ENCODE measurements at regions not wholly inside any gene's neighbourhood (a gene's known extent, or its start where the extent isn't known, plus 50 kb on each side); places are given as distances from the start of the nearest gene placed in this dataset.

DNA sequence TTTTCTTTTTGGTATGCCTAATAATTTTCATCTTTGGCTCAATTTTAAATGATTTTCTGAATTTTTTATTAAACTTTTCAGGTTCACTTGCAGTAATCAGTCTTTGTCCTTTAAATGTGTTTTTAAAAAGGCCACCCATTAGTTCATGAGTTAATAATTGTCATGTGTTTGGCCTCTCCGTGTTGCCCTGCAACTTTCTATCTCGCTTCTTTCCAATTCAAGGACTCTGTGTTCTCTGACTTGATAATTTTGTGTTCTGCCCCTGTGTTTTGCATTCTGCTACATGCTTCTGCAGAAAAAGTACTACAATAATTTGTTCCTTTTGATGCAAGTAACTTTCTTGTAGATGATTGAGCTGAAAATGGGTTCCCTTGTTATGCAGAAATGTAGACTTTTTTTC, 921.4 kb upstream of the LRATD1 start:
- dilution Hi-C loops (cut with MboI; ENCODE audit: extremely low pct_ligation_motif_present, low sequenced_read_pairs) = no loop called here
- TF ChIP-seq, protein P1, sequence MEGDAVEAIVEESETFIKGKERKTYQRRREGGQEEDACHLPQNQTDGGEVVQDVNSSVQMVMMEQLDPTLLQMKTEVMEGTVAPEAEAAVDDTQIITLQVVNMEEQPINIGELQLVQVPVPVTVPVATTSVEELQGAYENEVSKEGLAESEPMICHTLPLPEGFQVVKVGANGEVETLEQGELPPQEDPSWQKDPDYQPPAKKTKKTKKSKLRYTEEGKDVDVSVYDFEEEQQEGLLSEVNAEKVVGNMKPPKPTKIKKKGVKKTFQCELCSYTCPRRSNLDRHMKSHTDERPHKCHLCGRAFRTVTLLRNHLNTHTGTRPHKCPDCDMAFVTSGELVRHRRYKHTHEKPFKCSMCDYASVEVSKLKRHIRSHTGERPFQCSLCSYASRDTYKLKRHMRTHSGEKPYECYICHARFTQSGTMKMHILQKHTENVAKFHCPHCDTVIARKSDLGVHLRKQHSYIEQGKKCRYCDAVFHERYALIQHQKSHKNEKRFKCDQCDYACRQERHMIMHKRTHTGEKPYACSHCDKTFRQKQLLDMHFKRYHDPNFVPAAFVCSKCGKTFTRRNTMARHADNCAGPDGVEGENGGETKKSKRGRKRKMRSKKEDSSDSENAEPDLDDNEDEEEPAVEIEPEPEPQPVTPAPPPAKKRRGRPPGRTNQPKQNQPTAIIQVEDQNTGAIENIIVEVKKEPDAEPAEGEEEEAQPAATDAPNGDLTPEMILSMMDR (optimal IDR thresholded peaks at IDR 0.05 in 1 of 3, IDR thresholded peaks at IDR 0.05 in 1 of 3, conservative IDR thresholded peaks at IDR 0.05 in 1 of 3; ENCODE audit: extremely low read depth in 1 of 3, insufficient read depth in 2 of 3, low read length in 3 of 3) = no peak
- no peak for TF ChIP-seq EZH2 (IDR thresholded peaks at IDR 0.05; ENCODE audit: low read length)

GRCh38 chr2:13714466-13714865, 918.1 kb upstream of the LRATD1 start:
- no peaks in the 10 kb centered on the region for H3K36me3 ChIP-seq (ENCODE audit: control insufficient read depth in 2 of 2, extremely low read depth in 1 of 2, insufficient read depth in 2 of 2, low read length in 2 of 2)
- DNase-seq (ENCODE audit: low read depth, low spot score) (no peak), FAIRE-seq (no peak)
- H3K4me3 ChIP-seq (ENCODE audit: control insufficient read depth in 2 of 3, extremely low read depth in 1 of 3, insufficient read depth in 2 of 3, low read depth in 1 of 3, low read length in 3 of 3) = no peak overlapping the region
- peaks cover 3% of the 10 kb centered on the region for H3K4me1 ChIP-seq (ENCODE audit: control insufficient read depth, extremely low read depth, insufficient read depth, low read length)
- H3K9me1 ChIP-seq (ENCODE audit: control insufficient read depth, extremely low read depth, insufficient read depth, low read length) = no peaks in the 10 kb centered on the region
- TF ChIP-seq EZH2 (IDR thresholded peaks at IDR 0.05; ENCODE audit: low read length) = no peak
- dilution Hi-C loops (cut with MboI; ENCODE audit: extremely low pct_ligation_motif_present, low sequenced_read_pairs) = no loop called here
- no peak overlapping the region for H3K9ac ChIP-seq (ENCODE audit: control insufficient read depth, extremely low read depth, insufficient read depth, low read length)
- H2AFZ ChIP-seq (ENCODE audit: control insufficient read depth, low read length) = no peak overlapping the region
- H3K27ac ChIP-seq (ENCODE audit: control insufficient read depth, insufficient read depth, low read length) = no peak overlapping the region
- no peaks in the 10 kb centered on the region for H3K27me3 ChIP-seq (ENCODE audit: control insufficient read depth, extremely low read depth, insufficient read depth, low read length)
- no peaks in the 10 kb centered on the region for H4K20me1 ChIP-seq (ENCODE audit: control insufficient read depth, extremely low read depth, insufficient read depth, low read length)
- H3K4me2 ChIP-seq (ENCODE audit: control insufficient read depth, extremely low read depth, insufficient read depth, low read depth, low read length) = no peak overlapping the region
- H3K9me3 ChIP-seq (ENCODE audit: control insufficient read depth, low read depth, low read length) = no peaks in the 10 kb centered on the region
- no peaks in the 10 kb centered on the region for H3K79me2 ChIP-seq (ENCODE audit: control insufficient read depth, insufficient read depth, low read length)

More for the DNA sequence above, 921.4 kb upstream of the LRATD1 start:
- Histone ChIP-seq H3K9me3 (ENCODE audit: control insufficient read depth, low read depth, low read length) (no peaks in the 10 kb centered on the region), H3K4me3 (ENCODE audit: control insufficient read depth in 2 of 3, extremely low read depth in 1 of 3, insufficient read depth in 2 of 3, low read depth in 1 of 3, low read length in 3 of 3) (no peak overlapping the region), H3K4me1 (ENCODE audit: control insufficient read depth, extremely low read depth, insufficient read depth, low read length) (peaks cover 3% of the 10 kb centered on the region), H3K27ac (ENCODE audit: control insufficient read depth, insufficient read depth, low read length) (no peak overlapping the region), H4K20me1 (ENCODE audit: control insufficient read depth, extremely low read depth, insufficient read depth, low read length) (no peaks in the 10 kb centered on the region), H2AFZ (ENCODE audit: control insufficient read depth, low read length) (no peak overlapping the region), H3K4me2 (ENCODE audit: control insufficient read depth, extremely low read depth, insufficient read depth, low read depth, low read length) (no peak overlapping the region), H3K27me3 (ENCODE audit: control insufficient read depth, extremely low read depth, insufficient read depth, low read length) (no peaks in the 10 kb centered on the region), H3K79me2 (ENCODE audit: control insufficient read depth, insufficient read depth, low read length) (no peaks in the 10 kb centered on the region), H3K9ac (ENCODE audit: control insufficient read depth, extremely low read depth, insufficient read depth, low read length) (no peak overlapping the region), H3K36me3 (ENCODE audit: control insufficient read depth in 2 of 2, extremely low read depth in 1 of 2, insufficient read depth in 2 of 2, low read length in 2 of 2) (no peaks in the 10 kb centered on the region), H3K9me1 (ENCODE audit: control insufficient read depth, extremely low read depth, insufficient read depth, low read length) (no peaks in the 10 kb centered on the region)
- FAIRE-seq = no peak
- DNase-seq (ENCODE audit: low read depth, low spot score) = no peak

- H3K79me2 ChIP-seq (ENCODE audit: control insufficient read depth, insufficient read depth, low read length) = no peaks in the 10 kb centered on the region
- no peaks in the 10 kb centered on the region for H3K4me1 ChIP-seq (ENCODE audit: control insufficient read depth, extremely low read depth, insufficient read depth, low read length)
- H3K9ac ChIP-seq (ENCODE audit: control insufficient read depth, extremely low read depth, insufficient read depth, low read length) = no peak overlapping the region
- dilution Hi-C loops (cut with MboI; ENCODE audit: extremely low pct_ligation_motif_present, low sequenced_read_pairs) = no loop called here
- no peak for DNase-seq (ENCODE audit: low read depth, low spot score)
- no peaks in the 10 kb centered on the region for H3K9me1 ChIP-seq (ENCODE audit: control insufficient read depth, extremely low read depth, insufficient read depth, low read length)
- H3K4me3 ChIP-seq (ENCODE audit: control insufficient read depth in 2 of 3, extremely low read depth in 1 of 3, insufficient read depth in 2 of 3, low read depth in 1 of 3, low read length in 3 of 3) = no peak overlapping the region
- FAIRE-seq = no peak
- no peak overlapping the region for H2AFZ ChIP-seq (ENCODE audit: control insufficient read depth, low read length)
- no peaks in the 10 kb centered on the region for H3K9me3 ChIP-seq (ENCODE audit: control insufficient read depth, low read depth, low read length)
- no peak overlapping the region for H3K4me2 ChIP-seq (ENCODE audit: control insufficient read depth, extremely low read depth, insufficient read depth, low read depth, low read length)
- no peaks in the 10 kb centered on the region for H4K20me1 ChIP-seq (ENCODE audit: control insufficient read depth, extremely low read depth, insufficient read depth, low read length)
- TF ChIP-seq, protein P1 (optimal IDR thresholded peaks at IDR 0.05 in 1 of 3, IDR thresholded peaks at IDR 0.05 in 1 of 3, conservative IDR thresholded peaks at IDR 0.05 in 1 of 3; ENCODE audit: extremely low read depth in 1 of 3, insufficient read depth in 2 of 3, low read length in 3 of 3) = no peak
- TF ChIP-seq EZH2 (IDR thresholded peaks at IDR 0.05; ENCODE audit: low read length) = no peak
- no peak overlapping the region for H3K27ac ChIP-seq (ENCODE audit: control insufficient read depth, insufficient read depth, low read length)
- H3K27me3 ChIP-seq (ENCODE audit: control insufficient read depth, extremely low read depth, insufficient read depth, low read length) = no peaks in the 10 kb centered on the region
- no peaks in the 10 kb centered on the region for H3K36me3 ChIP-seq (ENCODE audit: control insufficient read depth in 2 of 2, extremely low read depth in 1 of 2, insufficient read depth in 2 of 2, low read length in 2 of 2)
Measured at GRCh38 chr2:13725945-13726344, 906.6 kb upstream of the LRATD1 start.
